Astrocyte (in vitro differentiated cells and primary cell): ENCODE measurements at regions not wholly inside any gene's neighbourhood (a gene's known extent, or its start where the extent isn't known, plus 50 kb on each side); places are given as distances from the start of the nearest gene placed in this dataset.

ENCODE experiments used
- CTCF ChIP-seq: IDR thresholded peaks from 2 replicates; pipeline ENCODE4 v1.5.1; 2011; ENCODE audit warnings: low read depth, mild to moderate bottlenecking, inconsistent platforms, low read length, moderate library complexity; ENCODE audit not compliant: insufficient read depth
- EZH2 ChIP-seq: IDR thresholded peaks from 2 replicates; pipeline ENCODE4 v1.6.1; 2012; ENCODE audit warnings: mild to moderate bottlenecking, low read length, inconsistent platforms; ENCODE audit not compliant: insufficient read depth

GRCh38 chr13:75129331-75129730, 352.6 kb downstream of the TBC1D4 start:
- no peak for TF ChIP-seq CTCF
- no peak for TF ChIP-seq EZH2
